ENCODE measurements at regions not wholly inside any gene's neighbourhood (a gene's known extent, or its start where the extent isn't known, plus 50 kb on each side); places are given as distances from the start of the nearest gene placed in this dataset.

GRCh38 chr3:31382856-31383255 lies 149.9 kb upstream of the STT3B start:
- no peak for DNase-seq (ENCODE audit: low spot score)

GRCh38 chr3:31384117-31384516 lies 148.6 kb upstream of the STT3B start:
- no peak for DNase-seq (ENCODE audit: low spot score)

GRCh38 chr3:31389939-31390338 lies 142.8 kb upstream of the STT3B start:
- no peak for DNase-seq (ENCODE audit: low spot score)

GRCh38 chr3:31390466-31390865 lies 142.3 kb upstream of the STT3B start:
- no peak for DNase-seq (ENCODE audit: low spot score)

- no peak for DNase-seq (ENCODE audit: low spot score)
These were observed 141.6 kb upstream of the STT3B start for GRCh38 chr3:31391150-31391549.

GRCh38 chr3:31392568-31392967 lies 140.2 kb upstream of the STT3B start:
- no peak for DNase-seq (ENCODE audit: low spot score)

- peak; percentile 7 for DNase-seq (ENCODE audit: low spot score)
These were observed 133.5 kb upstream of the STT3B start for GRCh38 chr3:31399271-31399670.

- no peak for DNase-seq (ENCODE audit: low spot score)
These were observed 130.6 kb upstream of the STT3B start for GRCh38 chr3:31402117-31402516.

- DNase-seq (ENCODE audit: low spot score), result no peak
These were observed 129.5 kb upstream of the STT3B start for GRCh38 chr3:31403197-31403596.

- no peak for DNase-seq (ENCODE audit: low spot score)
These were observed 127.9 kb upstream of the STT3B start for GRCh38 chr3:31404871-31405270.

GRCh38 chr3:31405515-31405914 lies 127.2 kb upstream of the STT3B start:
- no peak for DNase-seq (ENCODE audit: low spot score)

GRCh38 chr3:31406896-31407295 lies 125.8 kb upstream of the STT3B start:
- DNase-seq (ENCODE audit: low spot score), result no peak

GRCh38 chr3:31407665-31408064 lies 125.1 kb upstream of the STT3B start:
- DNase-seq (ENCODE audit: low spot score), result no peak

- no peak for DNase-seq (ENCODE audit: low spot score)
These were observed 124.0 kb upstream of the STT3B start for GRCh38 chr3:31408720-31409119.

- DNase-seq (ENCODE audit: low spot score), result no peak
These were observed 123.3 kb upstream of the STT3B start for GRCh38 chr3:31409389-31409788.

- DNase-seq (ENCODE audit: low spot score), result no peak
These were observed 122.9 kb upstream of the STT3B start for GRCh38 chr3:31409866-31410265.

- no peak for DNase-seq (ENCODE audit: low spot score)
These were observed 122.3 kb upstream of the STT3B start for GRCh38 chr3:31410411-31410810.

- DNase-seq (ENCODE audit: low spot score), result no peak
These were observed 119.9 kb upstream of the STT3B start for GRCh38 chr3:31412832-31413231.

GRCh38 chr3:31413515-31413914 lies 119.2 kb upstream of the STT3B start:
- no peak for DNase-seq (ENCODE audit: low spot score)

- DNase-seq (ENCODE audit: low spot score), result no peak
These were observed 115.7 kb upstream of the STT3B start for GRCh38 chr3:31416980-31417379.

GRCh38 chr3:31417486-31417885 lies 115.2 kb upstream of the STT3B start:
- no peak for DNase-seq (ENCODE audit: low spot score)

GRCh38 chr3:31420311-31420710 lies 112.4 kb upstream of the STT3B start:
- DNase-seq (ENCODE audit: low spot score), result no peak

GRCh38 chr3:31421314-31422048 lies 111.2 kb upstream of the STT3B start:
- peak; percentile 15 for DNase-seq (ENCODE audit: low spot score)

- DNase-seq (ENCODE audit: low spot score), result no peak
These were observed 110.5 kb upstream of the STT3B start for GRCh38 chr3:31422237-31422636.

Data from CD4-positive, alpha-beta T cell treated with Interleukin-6 at 100 ng/mL for 8 hours (primary cell).